GM12891 (cell line): ENCODE measurements at regions not wholly inside any gene's neighbourhood (a gene's known extent, or its start where the extent isn't known, plus 50 kb on each side); places are given as distances from the start of the nearest gene placed in this dataset.

Source experiments
- DNase-seq: peaks from one replicate; pipeline ENCODE4 v3.0.0; 2011; ENCODE audit warnings: low spot score; ENCODE audit not compliant: insufficient read length
- FAIRE-seq: peaks from 2 replicates; lab custom pipeline; 2011; peaks lifted over from hg19 to GRCh38; lab: Jason Lieb, UNC
- PAX5 ChIP-seq: IDR thresholded peaks from 2 replicates; pipeline ENCODE4 v1.6.1; 2011; ENCODE audit warnings: low read length, moderate library complexity, mild to moderate bottlenecking; ENCODE audit not compliant: insufficient read depth, severe bottlenecking
- POLR2A ChIP-seq: IDR thresholded peaks from 2 replicates; pipeline ENCODE4 v1.6.1; 2011; ENCODE audit warnings: low read depth, low read length, control low read depth
- POLR2AphosphoS5 ChIP-seq: IDR thresholded peaks from 2 replicates; pipeline ENCODE4 v1.6.1; 2011; ENCODE audit warnings: low read depth, low read length, control low read depth
- POU2F2 ChIP-seq: IDR thresholded peaks from 2 replicates; pipeline ENCODE4 v1.6.1; 2011; ENCODE audit warnings: low read depth, mild to moderate bottlenecking, control low read depth, low read length, moderate library complexity
- SPI1 ChIP-seq: IDR thresholded peaks from 2 replicates; pipeline ENCODE4 v1.6.1; 2011; ENCODE audit warnings: low read depth, low read length, control low read depth
- TAF1 ChIP-seq: IDR thresholded peaks from 2 replicates; pipeline ENCODE4 v1.6.1; 2011; ENCODE audit warnings: low read depth, low read length, control low read depth

GRCh38 chr12:116469344-116469743 is 89.8 kb upstream of the MAP1LC3B2 start:
- DNase-seq = no peak
- no peak for FAIRE-seq
- TF ChIP-seq PAX5 (no peak), TAF1 (no peak), POLR2AphosphoS5 (no peak), SPI1 (no peak), POLR2A (no peak), POU2F2 (no peak)

- no peak for FAIRE-seq
- DNase-seq = no peak
- TF ChIP-seq PAX5 (no peak), TAF1 (no peak), POLR2AphosphoS5 (no peak), POLR2A (no peak), SPI1 (no peak), POU2F2 (no peak)
Measured at GRCh38 chr12:116471544-116471943, 87.6 kb upstream of the MAP1LC3B2 start.

- TF ChIP-seq POLR2A (no peak), POU2F2 (no peak), POLR2AphosphoS5 (no peak), SPI1 (no peak), PAX5 (no peak), TAF1 (no peak)
- no peak for DNase-seq
- FAIRE-seq = no peak
Measured at GRCh38 chr12:116472193-116472592, 87.0 kb upstream of the MAP1LC3B2 start.

- no peak for DNase-seq
- TF ChIP-seq POLR2A (no peak), SPI1 (no peak)
- FAIRE-seq = no peak
Measured at GRCh38 chr12:116473416-116473815, 85.8 kb upstream of the MAP1LC3B2 start.

- TF ChIP-seq TAF1 (no peak), POLR2A (no peak), SPI1 (no peak), PAX5 (no peak), POLR2AphosphoS5 (no peak), POU2F2 (no peak)
- no peak for FAIRE-seq
- no peak for DNase-seq
Measured at GRCh38 chr12:116474331-116474730, 84.8 kb upstream of the MAP1LC3B2 start.

GRCh38 chr12:116474899-116475298 is 84.3 kb upstream of the MAP1LC3B2 start:
- FAIRE-seq = no peak
- no peak for TF ChIP-seq TAF1
- TF ChIP-seq POLR2A = no peak
- no peak for TF ChIP-seq POU2F2
- TF ChIP-seq POLR2AphosphoS5 = no peak
- TF ChIP-seq SPI1 = no peak
- no peak for TF ChIP-seq PAX5
- no peak for DNase-seq

GRCh38 chr12:116476227-116476822 is 82.9 kb upstream of the MAP1LC3B2 start:
- no peak for DNase-seq
- TF ChIP-seq SPI1 (no peak), POLR2AphosphoS5 (no peak), TAF1 (no peak), POLR2A (no peak), POU2F2 (no peak), PAX5 (no peak)
- FAIRE-seq = no peak

- FAIRE-seq (no peak), DNase-seq (no peak)
- TF ChIP-seq POLR2AphosphoS5 (no peak), TAF1 (no peak), POU2F2 (no peak), POLR2A (no peak), PAX5 (no peak), SPI1 (no peak)
Measured at GRCh38 chr12:116478243-116478773, 80.9 kb upstream of the MAP1LC3B2 start.

GRCh38 chr12:116480210-116480810 is 78.9 kb upstream of the MAP1LC3B2 start:
- no peak for FAIRE-seq
- TF ChIP-seq POLR2AphosphoS5 (no peak), TAF1 (no peak), PAX5 (no peak), SPI1 (no peak), POLR2A (no peak), POU2F2 (no peak)
- no peak for DNase-seq

- FAIRE-seq (no peak), DNase-seq (no peak)
- TF ChIP-seq SPI1 (no peak), TAF1 (no peak), POU2F2 (no peak), PAX5 (no peak), POLR2AphosphoS5 (no peak), POLR2A (no peak)
Measured at GRCh38 chr12:116481726-116482125, 77.5 kb upstream of the MAP1LC3B2 start.
